Fibroblast of lung (primary cell): ENCODE measurements at regions not wholly inside any gene's neighbourhood (a gene's known extent, or its start where the extent isn't known, plus 50 kb on each side); places are given as distances from the start of the nearest gene placed in this dataset.

ENCODE experiments used
- DNase-seq, 2 donors: peaks; one replicate each; pipeline versions ENCODE4 v3.0.0 to v3.0.0-alpha.2; 2010; ENCODE audit warnings: low read depth in 2 of 2
- H2AFZ ChIP-seq: 2 replicates; pipeline ENCODE4 v1.5.1; 2012; ENCODE audit warnings: low read length, control low read depth, inconsistent platforms
- H3K27ac ChIP-seq: 2 replicates; pipeline ENCODE4 v1.5.1; 2011; ENCODE audit warnings: low read length, control low read depth; ENCODE audit not compliant: insufficient read depth
- H3K27me3 ChIP-seq: 2 replicates; pipeline ENCODE4 v1.5.1; 2011; ENCODE audit warnings: mild to moderate bottlenecking, low read length; ENCODE audit not compliant: control insufficient read depth, insufficient read depth
- H3K36me3 ChIP-seq: 2 replicates; pipeline ENCODE4 v1.5.1; 2011; ENCODE audit warnings: low read length; ENCODE audit not compliant: control insufficient read depth, insufficient read depth
- H3K4me1 ChIP-seq: 2 replicates; pipeline ENCODE4 v1.5.1; 2011; ENCODE audit warnings: low read length; ENCODE audit not compliant: control insufficient read depth, insufficient read depth; ENCODE audit errors: extremely low read depth
- H3K4me2 ChIP-seq: 2 replicates; pipeline ENCODE4 v1.5.1; 2011; ENCODE audit warnings: low read length, control low read depth; ENCODE audit not compliant: insufficient read depth; ENCODE audit errors: extremely low read depth
- H3K4me3 ChIP-seq, 4 experiments: fragments of 200-600 bp in 1 of 4; sonication (generic) in 1 of 4; replicated peaks in 1 of 4; 2 replicates each; pipeline ENCODE4 v1.5.1; 2011 to 2016; ENCODE audit warnings: low read length in 4 of 4, low read depth in 3 of 4, mild to moderate bottlenecking in 3 of 4, control low read depth in 2 of 4, inconsistent platforms in 1 of 4, mixed read lengths in 1 of 4; ENCODE audit not compliant: insufficient read depth in 1 of 4; ENCODE audit errors: control extremely low read depth in 1 of 4
- H3K79me2 ChIP-seq: 2 replicates; pipeline ENCODE4 v1.5.1; 2012; ENCODE audit warnings: mild to moderate bottlenecking, low read length, inconsistent platforms; ENCODE audit not compliant: control insufficient read depth, insufficient read depth
- H3K9ac ChIP-seq: 2 replicates; pipeline ENCODE4 v1.5.1; 2011; ENCODE audit warnings: mild to moderate bottlenecking, low read length, control low read depth; ENCODE audit not compliant: insufficient read depth
- H3K9me3 ChIP-seq: 2 replicates; pipeline ENCODE4 v1.5.1; 2012; ENCODE audit warnings: low read depth, low read length; ENCODE audit not compliant: control insufficient read depth, insufficient read depth
- H4K20me1 ChIP-seq: 2 replicates; pipeline ENCODE4 v1.5.1; 2011; ENCODE audit warnings: low read length; ENCODE audit not compliant: control insufficient read depth, insufficient read depth; ENCODE audit errors: extremely low read depth
- EZH2 ChIP-seq: IDR thresholded peaks from 2 replicates; pipeline ENCODE4 v1.5.1; 2012; ENCODE audit warnings: low read length, control low read depth, mild to moderate bottlenecking; ENCODE audit errors: missing control alignments
- TF ChIP-seq, protein P1 (sequence below), 2 donors: IDR thresholded peaks in 1 of 2; conservative IDR thresholded peaks in 1 of 2; 1 replicate in 1 of 2; 2 replicates in 1 of 2; pipeline ENCODE4 v1.5.1; 2011 to 2012; ENCODE audit warnings: low read length in 2 of 2, control low read depth in 1 of 2, inconsistent platforms in 1 of 2, low read depth in 1 of 2, mild to moderate bottlenecking in 1 of 2

DNA sequence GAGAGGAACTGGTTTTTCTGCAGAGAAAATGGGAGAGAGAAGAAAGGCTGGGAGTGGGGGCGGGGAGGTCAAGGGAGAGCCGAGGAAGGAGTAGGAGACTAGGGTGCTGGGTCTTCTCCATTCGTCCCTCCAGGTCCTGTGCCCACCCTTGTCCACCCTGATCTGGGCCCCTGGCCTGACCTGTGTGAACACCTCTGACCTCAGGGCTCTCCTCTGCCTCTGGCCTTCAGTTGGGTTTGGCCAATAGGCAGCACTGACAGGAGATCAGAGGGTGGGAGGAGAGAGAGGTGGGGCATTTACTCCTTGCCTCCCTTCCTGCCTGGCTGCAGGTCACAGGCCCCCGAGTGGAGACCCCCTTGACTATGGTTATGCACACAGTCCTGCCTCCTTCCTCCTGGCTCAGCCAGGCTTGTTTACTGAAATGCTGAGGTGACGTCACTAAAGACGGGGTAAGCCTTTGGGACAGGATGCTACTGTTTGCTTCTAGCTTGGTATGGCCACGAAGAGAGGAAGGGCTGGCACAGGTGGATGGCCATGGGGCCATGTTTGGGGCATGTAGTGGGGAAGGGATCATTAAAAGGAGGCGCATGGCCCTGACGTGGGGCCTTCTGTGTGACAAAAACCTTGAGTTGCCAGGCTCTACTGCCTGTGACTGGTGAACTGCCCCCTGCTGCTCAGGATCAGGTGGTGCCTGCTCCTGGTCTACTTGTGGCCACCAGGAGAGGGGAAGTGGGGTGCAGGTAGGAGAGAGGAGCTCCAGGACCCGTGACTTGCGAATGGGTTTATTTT is 248.7 kb upstream of the CSF3R start:
- Histone ChIP-seq H3K4me1 (no peaks in the 10 kb centered on the region), H3K27me3 (no peaks in the 10 kb centered on the region), H3K36me3 (no peaks in the 10 kb centered on the region), H3K79me2 (no peaks in the 10 kb centered on the region), H3K4me2 (no peak overlapping the region), H3K27ac (no peak overlapping the region), H2AFZ (no peak overlapping the region), H4K20me1 (no peaks in the 10 kb centered on the region), H3K9me3 (no peaks in the 10 kb centered on the region), H3K9ac (no peak overlapping the region), H3K4me3 (no peak overlapping the region)
- no peak for DNase-seq
- TF ChIP-seq, protein P1, sequence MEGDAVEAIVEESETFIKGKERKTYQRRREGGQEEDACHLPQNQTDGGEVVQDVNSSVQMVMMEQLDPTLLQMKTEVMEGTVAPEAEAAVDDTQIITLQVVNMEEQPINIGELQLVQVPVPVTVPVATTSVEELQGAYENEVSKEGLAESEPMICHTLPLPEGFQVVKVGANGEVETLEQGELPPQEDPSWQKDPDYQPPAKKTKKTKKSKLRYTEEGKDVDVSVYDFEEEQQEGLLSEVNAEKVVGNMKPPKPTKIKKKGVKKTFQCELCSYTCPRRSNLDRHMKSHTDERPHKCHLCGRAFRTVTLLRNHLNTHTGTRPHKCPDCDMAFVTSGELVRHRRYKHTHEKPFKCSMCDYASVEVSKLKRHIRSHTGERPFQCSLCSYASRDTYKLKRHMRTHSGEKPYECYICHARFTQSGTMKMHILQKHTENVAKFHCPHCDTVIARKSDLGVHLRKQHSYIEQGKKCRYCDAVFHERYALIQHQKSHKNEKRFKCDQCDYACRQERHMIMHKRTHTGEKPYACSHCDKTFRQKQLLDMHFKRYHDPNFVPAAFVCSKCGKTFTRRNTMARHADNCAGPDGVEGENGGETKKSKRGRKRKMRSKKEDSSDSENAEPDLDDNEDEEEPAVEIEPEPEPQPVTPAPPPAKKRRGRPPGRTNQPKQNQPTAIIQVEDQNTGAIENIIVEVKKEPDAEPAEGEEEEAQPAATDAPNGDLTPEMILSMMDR (conservative IDR thresholded peaks at IDR 0.05 in 1 of 2, IDR thresholded peaks at IDR 0.05 in 1 of 2; ENCODE audit: low read depth in 1 of 2, low read length in 2 of 2) = no peak
- TF ChIP-seq EZH2 = no peak

DNA sequence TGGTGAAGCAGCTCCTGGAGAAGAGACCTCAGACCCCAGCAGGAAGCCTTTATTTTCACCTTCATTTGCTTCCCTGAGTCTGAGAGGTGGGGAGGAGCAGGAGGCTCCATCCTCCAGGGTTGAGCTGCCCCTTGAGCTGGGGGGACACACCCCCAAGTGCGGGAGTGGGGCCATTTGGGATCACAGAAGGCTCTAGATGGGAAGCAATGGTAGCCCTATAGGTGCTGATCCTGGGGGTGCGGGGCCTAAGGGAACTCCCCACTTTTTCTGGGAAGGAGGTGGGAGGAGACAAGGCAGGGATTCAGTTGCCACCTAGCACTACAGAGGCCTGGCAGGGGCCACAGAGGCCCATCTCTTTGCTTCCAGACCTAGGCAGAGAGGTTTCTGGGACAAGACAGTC is 247.9 kb upstream of the CSF3R start:
- DNase-seq = no peak
- Histone ChIP-seq H2AFZ (no peak overlapping the region), H3K27me3 (no peaks in the 10 kb centered on the region), H3K4me2 (no peak overlapping the region), H3K27ac (no peak overlapping the region), H3K9me3 (no peaks in the 10 kb centered on the region), H4K20me1 (no peaks in the 10 kb centered on the region), H3K79me2 (no peaks in the 10 kb centered on the region), H3K4me3 (no peak overlapping the region), H3K36me3 (no peaks in the 10 kb centered on the region), H3K9ac (no peak overlapping the region), H3K4me1 (no peaks in the 10 kb centered on the region)
- no peak for TF ChIP-seq EZH2
- TF ChIP-seq, protein P1 (conservative IDR thresholded peaks at IDR 0.05 in 1 of 2, IDR thresholded peaks at IDR 0.05 in 1 of 2; ENCODE audit: low read depth in 1 of 2, low read length in 2 of 2) = no peak

DNA sequence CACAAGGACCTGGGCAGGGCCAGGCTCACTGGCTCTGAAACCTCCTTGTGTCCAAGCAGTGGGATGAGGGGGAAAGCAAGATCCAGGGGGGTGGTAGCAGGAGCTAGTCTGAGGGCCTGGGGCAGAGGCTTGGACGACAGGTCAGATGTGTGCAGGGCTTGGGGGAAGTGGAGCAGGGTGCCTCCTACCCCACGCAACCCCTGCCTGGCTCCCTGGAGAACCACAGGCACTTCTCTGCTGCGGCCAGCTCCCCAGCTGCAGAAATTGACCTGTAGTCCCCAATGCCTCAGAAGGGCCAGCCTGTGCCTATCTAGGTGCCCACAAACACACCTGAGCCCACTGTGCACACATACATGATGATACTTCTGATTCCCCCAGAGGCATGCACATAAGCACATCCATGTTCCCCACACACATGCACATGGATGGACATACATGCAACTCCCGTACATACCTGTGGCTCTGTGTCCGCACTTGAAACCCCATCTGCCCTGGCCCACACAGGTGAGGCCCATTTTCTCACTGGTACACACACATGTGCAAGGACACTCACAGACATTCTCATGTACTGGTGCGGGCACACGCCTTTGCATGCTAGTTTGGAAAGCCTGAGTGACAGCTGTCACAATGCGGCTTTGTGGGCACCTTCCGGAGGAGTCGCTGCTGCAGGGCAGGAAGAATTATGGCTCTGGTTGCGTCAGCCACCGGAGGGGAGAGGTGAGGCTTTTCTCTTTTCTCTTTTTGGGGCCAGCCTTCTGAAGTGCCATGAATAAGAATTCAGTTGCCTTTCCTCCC is 247.2 kb upstream of the CSF3R start:
- no peaks in the 10 kb centered on the region for H3K9me3 ChIP-seq
- no peak for DNase-seq
- H3K4me1 ChIP-seq = no peaks in the 10 kb centered on the region
- H3K36me3 ChIP-seq = no peaks in the 10 kb centered on the region
- H3K27ac ChIP-seq = no peak overlapping the region
- no peaks in the 10 kb centered on the region for H3K79me2 ChIP-seq
- no peak overlapping the region for H2AFZ ChIP-seq
- TF ChIP-seq, protein P1 (conservative IDR thresholded peaks at IDR 0.05 in 1 of 2, IDR thresholded peaks at IDR 0.05 in 1 of 2; ENCODE audit: low read depth in 1 of 2, low read length in 2 of 2) = no peak
- TF ChIP-seq EZH2 = no peak
- no peaks in the 10 kb centered on the region for H3K27me3 ChIP-seq
- no peak overlapping the region for H3K4me3 ChIP-seq
- no peak overlapping the region for H3K9ac ChIP-seq
- no peaks in the 10 kb centered on the region for H4K20me1 ChIP-seq
- no peak overlapping the region for H3K4me2 ChIP-seq
